A549 (cell line): ENCODE measurements at regions not wholly inside any gene's neighbourhood (a gene's known extent, or its start where the extent isn't known, plus 50 kb on each side); places are given as distances from the start of the nearest gene placed in this dataset.

Source experiments
- ATAC-seq, 2 experiments: fragments of 200-7000 bp in 1 of 2; fragments of >200 bp in 1 of 2; cut with Nextera tagmentation in 1 of 2; cut with Tn5 transposase in 1 of 2; 3 replicates each; pipeline versions ENCODE4 v1.8.0 to v1.9.1; 2018 to 2020; ENCODE audit warnings: mild to moderate bottlenecking in 1 of 2, moderate library complexity in 1 of 2
- CTCF ChIA-PET: fragments of 300-600 bp; sonication (Branson Sonifier 250); formaldehyde crosslinking; extraction: SDS; loops from one replicate; lab custom pipeline; 2021; ENCODE audit warnings: antibody characterized with exemption, inconsistent platforms; lab: Yijun Ruan, JAX
- POLR2A ChIA-PET: fragments of 350-600 bp; formaldehyde crosslinking; extraction: SDS; loops from one replicate; lab custom pipeline; 2021; ENCODE audit warnings: antibody characterized with exemption, inconsistent platforms; lab: Yijun Ruan, JAX
- DNase-seq, 2 experiments: peaks; one replicate each; pipeline versions ENCODE4 v3.0.0 to v3.0.0-alpha.2; 2011 to 2016; ENCODE audit warnings: low read depth in 1 of 2, low spot score in 1 of 2
- FAIRE-seq: peaks from 2 replicates; lab custom pipeline; 2011; peaks lifted over from hg19 to GRCh38; lab: Jason Lieb, UNC
- H3K27ac ChIP-seq, 2 experiments: fragments of >200 bp; sonication (Bioruptor Twin); formaldehyde crosslinking; 3 replicates each; pipeline ENCODE4 v1.5.1; 2016 to 2017
- H3K4me1 ChIP-seq: fragments of >200 bp; sonication (Bioruptor Twin); formaldehyde crosslinking; 3 replicates; pipeline ENCODE4 v1.6.1; 2016
- H3K4me2 ChIP-seq: fragments of >200 bp; sonication (Bioruptor Twin); formaldehyde crosslinking; 3 replicates; pipeline ENCODE4 v1.6.1; 2016
- H3K4me3 ChIP-seq: fragments of >200 bp; sonication (Bioruptor Twin); formaldehyde crosslinking; 3 replicates; pipeline ENCODE4 v1.5.1; 2016
- H3K9me3 ChIP-seq: fragments of >200 bp; sonication (Bioruptor Twin); formaldehyde crosslinking; 3 replicates; pipeline ENCODE4 v1.6.1; 2016
- CEBPB ChIP-seq, 2 experiments: fragments of >200 bp in 1 of 2; sonication (Bioruptor Twin) in 1 of 2; formaldehyde crosslinking in 1 of 2; IDR thresholded peaks; 2 replicates each; pipeline ENCODE4 v1.6.1; 2012 to 2016
- CHD2 ChIP-seq: fragments of 150-350 bp; IDR thresholded peaks from 2 replicates; pipeline ENCODE4 v1.6.1; 2014; ENCODE audit warnings: low read length; ENCODE audit not compliant: partially characterized antibody
- EHMT2 ChIP-seq: fragments of 200-600 bp; sonication (generic); IDR thresholded peaks from 2 replicates; pipeline ENCODE4 v1.6.1; 2016; ENCODE audit warnings: antibody characterized with exemption, low read depth, mild to moderate bottlenecking, moderate library complexity
- FOSB ChIP-seq: fragments of 250-450 bp; sonication (Bioruptor Pico); IDR thresholded peaks from 2 replicates; pipeline ENCODE4 v1.5.0; 2020; ENCODE audit warnings: mild to moderate bottlenecking, moderate library complexity
- FOSL2 ChIP-seq, 2 experiments: fragments of 450-650 bp in 1 of 2; fragments of >200 bp in 1 of 2; sonication (Bioruptor Twin) in 1 of 2; formaldehyde crosslinking; IDR thresholded peaks; 2 replicates each; pipeline versions ENCODE4 v1.5.0 to v1.6.1; 2016 to 2020; ENCODE audit warnings: mild to moderate bottlenecking in 1 of 2, moderate library complexity in 1 of 2
- FOXS1 ChIP-seq: fragments of 250-450 bp; sonication (Bioruptor Pico); IDR thresholded peaks from 2 replicates; pipeline ENCODE4 v1.5.0; 2020; ENCODE audit warnings: mild to moderate bottlenecking, moderate library complexity
- HOXA7 ChIP-seq: fragments of 250-450 bp; sonication (Bioruptor Pico); IDR thresholded peaks from 2 replicates; pipeline ENCODE4 v1.5.0; 2020; ENCODE audit warnings: mild to moderate bottlenecking, moderate library complexity
- HOXB13 ChIP-seq: fragments of 250-450 bp; sonication (Bioruptor Pico); IDR thresholded peaks from 2 replicates; pipeline ENCODE4 v1.5.0; 2020; ENCODE audit warnings: low read depth, mild to moderate bottlenecking, moderate library complexity
- HOXB5 ChIP-seq: fragments of 250-450 bp; sonication (Bioruptor Pico); IDR thresholded peaks from 2 replicates; pipeline ENCODE4 v1.5.0; 2020; ENCODE audit warnings: mild to moderate bottlenecking, moderate library complexity
- JUNB ChIP-seq: fragments of >200 bp; sonication (Bioruptor Twin); formaldehyde crosslinking; IDR thresholded peaks from 2 replicates; pipeline ENCODE4 v1.6.1; 2016
- KDM1A ChIP-seq: fragments of 200-600 bp; sonication (generic); IDR thresholded peaks from 2 replicates; pipeline ENCODE4 v1.6.1; 2016; ENCODE audit warnings: low read depth, mild to moderate bottlenecking
- MYC ChIP-seq: IDR thresholded peaks from 2 replicates; pipeline ENCODE4 v1.6.1; 2012; ENCODE audit warnings: mild to moderate bottlenecking, inconsistent platforms, low read length, improper control_type of control experiment, borderline replicate concordance
- NFE2L2 ChIP-seq: fragments of 150-350 bp; conservative IDR thresholded peaks from 2 replicates; pipeline ENCODE4 v1.6.1; 2014; ENCODE audit warnings: low read length
- NR3C1 ChIP-seq: fragments of >200 bp; sonication (Bioruptor Twin); formaldehyde crosslinking; IDR thresholded peaks from 3 replicates; pipeline ENCODE4 v1.6.1; 2017
- POLR2A ChIP-seq: IDR thresholded peaks from 2 replicates; pipeline ENCODE4 v1.6.1; 2012; ENCODE audit warnings: mild to moderate bottlenecking, low read length
- RAD21 ChIP-seq, 2 experiments: fragments of >200 bp in 1 of 2; sonication (Bioruptor Twin) in 1 of 2; formaldehyde crosslinking in 1 of 2; IDR thresholded peaks in 1 of 2; conservative IDR thresholded peaks in 1 of 2; 2 replicates in 1 of 2; 3 replicates in 1 of 2; pipeline ENCODE4 v1.6.1; 2012 to 2018; ENCODE audit warnings: inconsistent platforms in 1 of 2
- RARB ChIP-seq: fragments of 250-450 bp; sonication (Bioruptor Pico); IDR thresholded peaks from 2 replicates; pipeline ENCODE4 v1.8.0; 2021; ENCODE audit warnings: mild to moderate bottlenecking, moderate library complexity
- RNF2 ChIP-seq: fragments of 200-600 bp; sonication (generic); IDR thresholded peaks from 2 replicates; pipeline ENCODE4 v1.6.1; 2016; ENCODE audit warnings: low read depth, mild to moderate bottlenecking, antibody characterized with exemption, moderate library complexity, borderline replicate concordance
- SREBF2 ChIP-seq: fragments of 450-650 bp; IDR thresholded peaks from 2 replicates; pipeline ENCODE4 v1.6.1; 2014; ENCODE audit warnings: mild to moderate bottlenecking, moderate library complexity
- TFCP2L1 ChIP-seq: fragments of 250-450 bp; sonication (Bioruptor Pico); IDR thresholded peaks from 2 replicates; pipeline ENCODE4 v1.5.0; 2021; ENCODE audit warnings: mild to moderate bottlenecking
- ZFP36 ChIP-seq: fragments of 450-650 bp; IDR thresholded peaks from 2 replicates; pipeline ENCODE4 v1.6.1; 2014; ENCODE audit warnings: borderline replicate concordance; ENCODE audit not compliant: partially characterized antibody
- WGBS: methylation state at CpG from one replicate; pipeline ENCODE4 v1.1.6; 2017; ENCODE audit errors: missing lambda C conversion rate; 5-methylcytosine and 5-hydroxymethylcytosine counted together
- TF ChIP-seq, protein P1 (sequence below): fragments of 450-650 bp; IDR thresholded peaks from 2 replicates; pipeline ENCODE4 v1.6.1; 2014; ENCODE audit warnings: antibody characterized with exemption
- TF ChIP-seq, protein P2 (sequence below): fragments of 250-450 bp; sonication (Bioruptor Pico); IDR thresholded peaks from 2 replicates; pipeline ENCODE4 v1.5.0; 2020; ENCODE audit warnings: low read depth, mild to moderate bottlenecking, moderate library complexity
- TF ChIP-seq, protein P3 (sequence below): fragments of >200 bp; sonication (Bioruptor Twin); formaldehyde crosslinking; IDR thresholded peaks from 3 replicates; pipeline ENCODE4 v1.6.1; 2016
- TF ChIP-seq, protein P4 (sequence below): IDR thresholded peaks from 2 replicates; pipeline ENCODE4 v1.6.1; 2012; ENCODE audit warnings: low read depth, borderline replicate concordance
- TF ChIP-seq, protein P5 (sequence below): IDR thresholded peaks from 2 replicates; pipeline ENCODE4 v1.6.1; 2012
- TF ChIP-seq, protein P6 (sequence below): fragments of 250-450 bp; sonication (Bioruptor Pico); IDR thresholded peaks from 2 replicates; pipeline ENCODE4 v1.5.0; 2021; ENCODE audit warnings: mild to moderate bottlenecking, moderate library complexity, borderline replicate concordance
- TF ChIP-seq, protein P7 (sequence below): fragments of 150-350 bp; IDR thresholded peaks from 2 replicates; pipeline ENCODE4 v1.6.1; 2014; ENCODE audit warnings: low read depth, mild to moderate bottlenecking, low read length

DNA sequence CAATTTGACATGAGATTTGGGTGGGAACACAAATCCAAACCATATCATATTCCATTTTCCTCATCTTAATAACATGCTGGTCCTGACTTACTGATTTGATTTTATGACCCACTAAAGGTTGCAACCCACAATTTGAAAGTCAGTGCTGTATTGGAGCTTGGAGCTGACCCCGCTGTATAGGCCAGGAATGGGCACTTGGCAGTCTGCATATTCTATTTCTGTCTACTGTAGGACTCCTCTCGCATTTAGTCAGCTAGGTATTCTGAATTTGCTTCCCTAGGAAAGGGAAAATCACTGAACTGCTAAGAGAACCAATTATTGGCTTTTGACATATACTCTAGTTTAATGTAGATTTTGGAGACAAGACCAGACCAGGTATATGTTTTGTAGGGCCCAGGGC lies 157.0 kb downstream of the MFSD1 start:
- no peak for TF ChIP-seq TFCP2L1 (CRISPR knock-in tag)
- TF ChIP-seq HOXB13 (CRISPR knock-in tag): no peak
- TF ChIP-seq RARB (CRISPR knock-in tag): no peak
- no peak for TF ChIP-seq NFE2L2
- no peak for TF ChIP-seq FOXS1 (CRISPR knock-in tag)
- no peak for TF ChIP-seq ZFP36
- TF ChIP-seq JUNB: no peak
- no peak for TF ChIP-seq MYC
- no peak for TF ChIP-seq CEBPB (IDR thresholded peaks at IDR 0.05)
- TF ChIP-seq EHMT2: no peak
- TF ChIP-seq KDM1A: no peak
- TF ChIP-seq, protein P1, sequence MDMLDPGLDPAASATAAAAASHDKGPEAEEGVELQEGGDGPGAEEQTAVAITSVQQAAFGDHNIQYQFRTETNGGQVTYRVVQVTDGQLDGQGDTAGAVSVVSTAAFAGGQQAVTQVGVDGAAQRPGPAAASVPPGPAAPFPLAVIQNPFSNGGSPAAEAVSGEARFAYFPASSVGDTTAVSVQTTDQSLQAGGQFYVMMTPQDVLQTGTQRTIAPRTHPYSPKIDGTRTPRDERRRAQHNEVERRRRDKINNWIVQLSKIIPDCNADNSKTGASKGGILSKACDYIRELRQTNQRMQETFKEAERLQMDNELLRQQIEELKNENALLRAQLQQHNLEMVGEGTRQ: no peak
- TF ChIP-seq, protein P2, sequence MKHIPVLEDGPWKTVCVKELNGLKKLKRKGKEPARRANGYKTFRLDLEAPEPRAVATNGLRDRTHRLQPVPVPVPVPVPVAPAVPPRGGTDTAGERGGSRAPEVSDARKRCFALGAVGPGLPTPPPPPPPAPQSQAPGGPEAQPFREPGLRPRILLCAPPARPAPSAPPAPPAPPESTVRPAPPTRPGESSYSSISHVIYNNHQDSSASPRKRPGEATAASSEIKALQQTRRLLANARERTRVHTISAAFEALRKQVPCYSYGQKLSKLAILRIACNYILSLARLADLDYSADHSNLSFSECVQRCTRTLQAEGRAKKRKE: no peak
- no peak for TF ChIP-seq FOSB (CRISPR knock-in tag)
- TF ChIP-seq, protein P3, sequence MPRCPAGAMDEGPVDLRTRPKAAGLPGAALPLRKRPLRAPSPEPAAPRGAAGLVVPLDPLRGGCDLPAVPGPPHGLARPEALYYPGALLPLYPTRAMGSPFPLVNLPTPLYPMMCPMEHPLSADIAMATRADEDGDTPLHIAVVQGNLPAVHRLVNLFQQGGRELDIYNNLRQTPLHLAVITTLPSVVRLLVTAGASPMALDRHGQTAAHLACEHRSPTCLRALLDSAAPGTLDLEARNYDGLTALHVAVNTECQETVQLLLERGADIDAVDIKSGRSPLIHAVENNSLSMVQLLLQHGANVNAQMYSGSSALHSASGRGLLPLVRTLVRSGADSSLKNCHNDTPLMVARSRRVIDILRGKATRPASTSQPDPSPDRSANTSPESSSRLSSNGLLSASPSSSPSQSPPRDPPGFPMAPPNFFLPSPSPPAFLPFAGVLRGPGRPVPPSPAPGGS: no peak
- no peak for TF ChIP-seq HOXA7 (CRISPR knock-in tag)
- TF ChIP-seq SREBF2: no peak
- CTCF ChIA-PET: no interaction called here
- no peaks in the 10 kb centered on the region for H3K9me3 ChIP-seq
- WGBS: 10% methylated on average over 2 of the region's 2 CpGs
- no peak for DNase-seq
- FAIRE-seq: no peak
- no peaks in the 10 kb centered on the region for H3K4me1 ChIP-seq
- ATAC-seq: no peak
- H3K4me2 ChIP-seq: no peak overlapping the region
- no peak overlapping the region for H3K4me3 ChIP-seq
- POLR2A ChIA-PET: no interaction called here
- H3K27ac ChIP-seq: no peak overlapping the region

DNA sequence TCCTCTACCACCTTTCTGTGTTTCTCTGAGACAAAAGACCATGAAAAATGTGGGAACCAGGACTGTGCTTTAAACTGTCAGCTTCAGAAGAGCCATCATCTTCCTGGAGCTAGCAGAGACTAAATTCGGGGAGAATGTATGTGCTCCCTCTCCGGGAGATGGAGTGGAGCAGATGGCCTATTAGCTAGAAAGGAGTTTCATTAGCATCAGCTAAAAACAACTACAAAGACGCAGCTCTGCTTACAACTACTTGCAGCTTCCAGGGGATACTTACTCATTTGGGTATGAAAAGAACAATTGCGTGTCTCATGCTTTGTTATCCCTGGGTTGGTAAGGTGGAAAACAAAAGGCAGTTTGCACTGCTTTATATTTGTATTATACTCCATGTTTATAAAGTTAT lies 159.6 kb downstream of the MFSD1 start:
- Histone ChIP-seq H3K4me3 (no peak overlapping the region), H3K4me1 (no peaks in the 10 kb centered on the region), H3K4me2 (no peak overlapping the region), H3K27ac (no peak overlapping the region), H3K9me3 (no peaks in the 10 kb centered on the region)
- ChIA-PET POLR2A (no interaction called here), CTCF (interaction anchor here (1.2 kb wide), 1 partner anchor 297 kb away, joined by 3 read pairs; no protein-coding TSS in a partner anchor)
- no peak for DNase-seq
- ATAC-seq: no peak
- no peak for FAIRE-seq
- under 1% methylated on average over 4 of the region's 4 CpGs for WGBS
- TF ChIP-seq NR3C1 (no peak), RAD21 (conservative IDR thresholded peaks at IDR 0.05 in 1 of 2, IDR thresholded peaks at IDR 0.05 in 1 of 2) (no peak), NFE2L2 (no peak), FOSL2 (IDR thresholded peaks at IDR 0.05) (no peak), FOSL2 (CRISPR knock-in tag; IDR thresholded peaks at IDR 0.05) (no peak), RARB (CRISPR knock-in tag) (no peak), POLR2A (no peak), HOXB5 (CRISPR knock-in tag) (no peak), RNF2 (no peak), CHD2 (no peak), HOXB13 (CRISPR knock-in tag) (no peak)
- TF ChIP-seq, protein P4, sequence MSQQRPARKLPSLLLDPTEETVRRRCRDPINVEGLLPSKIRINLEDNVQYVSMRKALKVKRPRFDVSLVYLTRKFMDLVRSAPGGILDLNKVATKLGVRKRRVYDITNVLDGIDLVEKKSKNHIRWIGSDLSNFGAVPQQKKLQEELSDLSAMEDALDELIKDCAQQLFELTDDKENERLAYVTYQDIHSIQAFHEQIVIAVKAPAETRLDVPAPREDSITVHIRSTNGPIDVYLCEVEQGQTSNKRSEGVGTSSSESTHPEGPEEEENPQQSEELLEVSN: no peak
- TF ChIP-seq, protein P1: no peak
- TF ChIP-seq, protein P5, sequence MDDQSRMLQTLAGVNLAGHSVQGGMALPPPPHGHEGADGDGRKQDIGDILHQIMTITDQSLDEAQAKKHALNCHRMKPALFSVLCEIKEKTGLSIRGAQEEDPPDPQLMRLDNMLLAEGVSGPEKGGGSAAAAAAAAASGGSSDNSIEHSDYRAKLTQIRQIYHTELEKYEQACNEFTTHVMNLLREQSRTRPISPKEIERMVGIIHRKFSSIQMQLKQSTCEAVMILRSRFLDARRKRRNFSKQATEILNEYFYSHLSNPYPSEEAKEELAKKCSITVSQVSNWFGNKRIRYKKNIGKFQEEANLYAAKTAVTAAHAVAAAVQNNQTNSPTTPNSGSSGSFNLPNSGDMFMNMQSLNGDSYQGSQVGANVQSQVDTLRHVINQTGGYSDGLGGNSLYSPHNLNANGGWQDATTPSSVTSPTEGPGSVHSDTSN: no peak
- TF ChIP-seq, protein P6, sequence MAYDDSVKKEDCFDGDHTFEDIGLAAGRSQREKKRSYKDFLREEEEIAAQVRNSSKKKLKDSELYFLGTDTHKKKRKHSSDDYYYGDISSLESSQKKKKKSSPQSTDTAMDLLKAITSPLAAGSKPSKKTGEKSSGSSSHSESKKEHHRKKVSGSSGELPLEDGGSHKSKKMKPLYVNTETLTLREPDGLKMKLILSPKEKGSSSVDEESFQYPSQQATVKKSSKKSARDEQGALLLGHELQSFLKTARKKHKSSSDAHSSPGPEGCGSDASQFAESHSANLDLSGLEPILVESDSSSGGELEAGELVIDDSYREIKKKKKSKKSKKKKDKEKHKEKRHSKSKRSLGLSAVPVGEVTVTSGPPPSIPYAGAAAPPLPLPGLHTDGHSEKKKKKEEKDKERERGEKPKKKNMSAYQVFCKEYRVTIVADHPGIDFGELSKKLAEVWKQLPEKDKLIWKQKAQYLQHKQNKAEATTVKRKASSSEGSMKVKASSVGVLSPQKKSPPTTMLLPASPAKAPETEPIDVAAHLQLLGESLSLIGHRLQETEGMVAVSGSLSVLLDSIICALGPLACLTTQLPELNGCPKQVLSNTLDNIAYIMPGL (CRISPR knock-in tag): no peak
- TF ChIP-seq, protein P7, sequence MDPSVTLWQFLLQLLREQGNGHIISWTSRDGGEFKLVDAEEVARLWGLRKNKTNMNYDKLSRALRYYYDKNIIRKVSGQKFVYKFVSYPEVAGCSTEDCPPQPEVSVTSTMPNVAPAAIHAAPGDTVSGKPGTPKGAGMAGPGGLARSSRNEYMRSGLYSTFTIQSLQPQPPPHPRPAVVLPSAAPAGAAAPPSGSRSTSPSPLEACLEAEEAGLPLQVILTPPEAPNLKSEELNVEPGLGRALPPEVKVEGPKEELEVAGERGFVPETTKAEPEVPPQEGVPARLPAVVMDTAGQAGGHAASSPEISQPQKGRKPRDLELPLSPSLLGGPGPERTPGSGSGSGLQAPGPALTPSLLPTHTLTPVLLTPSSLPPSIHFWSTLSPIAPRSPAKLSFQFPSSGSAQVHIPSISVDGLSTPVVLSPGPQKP: no peak
